ENCODE measurements at regions not wholly inside any gene's neighbourhood (a gene's known extent, or its start where the extent isn't known, plus 50 kb on each side); places are given as distances from the start of the nearest gene placed in this dataset.

GRCh38 chr16:65876624-65877023, 489.9 kb upstream of the CDH5 start:
- DNase-seq, result no peak

- DNase-seq, result no peak
These were observed 490.5 kb upstream of the CDH5 start for GRCh38 chr16:65876056-65876408.

DNA sequence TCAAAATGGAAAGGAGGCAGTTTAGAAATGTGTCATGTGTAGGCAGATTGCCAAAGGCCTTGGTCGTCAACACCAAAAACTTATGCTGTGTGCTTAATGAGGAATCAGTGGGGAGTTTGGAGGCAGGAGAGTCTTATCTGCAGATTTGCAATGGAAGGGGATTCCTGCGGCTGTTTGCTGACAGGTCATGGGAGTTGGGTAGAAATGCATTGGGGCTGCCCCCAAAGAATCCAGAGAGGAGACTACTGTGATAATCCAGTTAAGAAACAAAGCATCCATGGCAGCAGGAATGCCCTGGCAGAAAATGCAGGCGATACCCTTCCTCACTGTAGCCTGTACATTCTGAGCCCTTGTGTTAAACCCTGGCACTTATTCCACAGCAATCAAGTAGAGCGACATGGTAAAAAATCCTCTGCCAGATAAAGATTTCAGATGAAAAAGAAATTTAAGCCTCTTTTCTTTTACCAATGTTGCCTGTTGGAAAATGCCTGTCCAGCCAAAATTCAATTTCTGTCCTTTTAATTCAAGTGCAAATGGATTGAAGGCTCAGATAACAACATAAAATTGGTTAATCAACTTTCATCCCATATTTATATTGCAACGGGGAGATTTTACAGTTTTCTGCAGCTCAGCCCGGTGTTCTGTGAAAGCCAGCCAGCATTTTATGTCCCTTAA, 491.0 kb upstream of the CDH5 start:
- no peak for DNase-seq

GRCh38 chr16:65869261-65869660, 497.2 kb upstream of the CDH5 start:
- no peak for DNase-seq

DNA sequence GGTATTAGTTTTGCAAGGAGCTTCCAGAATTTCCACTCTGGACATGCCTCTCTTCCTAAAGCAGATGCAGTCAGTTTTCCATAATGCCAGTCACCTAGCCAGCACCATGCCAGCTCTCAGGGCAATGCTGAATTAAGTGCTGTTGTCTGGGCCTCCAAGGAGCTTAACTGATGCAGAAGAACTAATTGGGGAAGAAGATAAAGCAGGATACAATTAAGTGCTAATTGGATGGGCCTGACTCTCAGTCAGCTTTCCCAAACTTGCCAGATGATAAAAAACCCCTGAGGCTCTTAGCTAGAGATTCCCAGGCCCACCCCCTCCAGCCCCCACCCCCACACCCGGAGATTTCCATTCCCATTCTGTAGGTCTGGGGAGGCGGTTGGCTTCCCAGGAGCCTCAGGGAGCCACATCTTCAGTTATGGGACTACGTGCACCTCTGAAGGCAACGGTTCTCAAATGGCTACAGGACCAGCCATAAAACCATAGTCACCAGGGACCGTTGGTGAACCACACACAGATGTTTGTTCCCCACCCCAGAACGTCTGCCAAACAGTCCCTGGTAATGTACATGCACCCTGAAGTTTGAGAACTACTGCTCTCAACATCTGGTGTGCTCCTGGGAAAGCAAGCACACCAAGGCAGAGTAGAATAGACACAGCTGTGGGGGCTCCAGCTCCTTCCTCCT, 499.1 kb upstream of the CDH5 start:
- no peak for DNase-seq

GRCh38 chr16:65863236-65863635, 503.3 kb upstream of the CDH5 start:
- no peak for DNase-seq

- no peak for DNase-seq
These were observed 505.3 kb upstream of the CDH5 start for GRCh38 chr16:65861131-65861731.

- DNase-seq, result no peak
These were observed 511.0 kb upstream of the CDH5 start for GRCh38 chr16:65855171-65856145.

GRCh38 chr16:65846210-65846602, 520.3 kb upstream of the CDH5 start:
- DNase-seq, result no peak

- DNase-seq, result no peak
These were observed 520.9 kb upstream of the CDH5 start for GRCh38 chr16:65845466-65846209.

- DNase-seq, result no peak
These were observed 522.5 kb upstream of the CDH5 start for GRCh38 chr16:65843941-65844340.

DNA sequence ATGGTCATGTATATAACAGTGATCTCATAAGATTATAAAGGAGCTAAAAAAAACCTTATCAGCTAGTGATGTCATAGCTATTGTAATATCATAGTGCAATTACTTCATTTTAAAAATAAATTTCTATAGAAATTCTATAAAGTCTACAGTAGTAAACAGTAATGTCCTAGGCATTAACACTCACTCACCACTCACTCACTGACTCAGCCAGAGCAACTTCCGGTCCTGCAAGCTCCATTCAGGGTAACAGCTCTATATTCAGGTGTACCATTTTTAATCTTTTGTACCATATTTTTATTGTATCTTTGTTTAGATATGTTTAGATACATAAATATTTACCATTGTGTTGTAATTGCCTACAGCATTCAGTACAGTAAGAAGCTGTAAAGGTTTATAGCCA, 524.4 kb upstream of the CDH5 start:
- no peak for DNase-seq

GRCh38 chr16:65838001-65838400, 528.5 kb upstream of the CDH5 start:
- no peak for DNase-seq

GRCh38 chr16:65837464-65837863, 529.0 kb upstream of the CDH5 start:
- no peak for DNase-seq

- no peak for DNase-seq
These were observed 531.8 kb upstream of the CDH5 start for GRCh38 chr16:65834688-65835087.

GRCh38 chr16:65833171-65833871, 533.2 kb upstream of the CDH5 start:
- DNase-seq, result no peak

GRCh38 chr16:65832679-65833078, 533.8 kb upstream of the CDH5 start:
- no peak for DNase-seq

- no peak for DNase-seq
These were observed 534.4 kb upstream of the CDH5 start for GRCh38 chr16:65831903-65832666.

DNA sequence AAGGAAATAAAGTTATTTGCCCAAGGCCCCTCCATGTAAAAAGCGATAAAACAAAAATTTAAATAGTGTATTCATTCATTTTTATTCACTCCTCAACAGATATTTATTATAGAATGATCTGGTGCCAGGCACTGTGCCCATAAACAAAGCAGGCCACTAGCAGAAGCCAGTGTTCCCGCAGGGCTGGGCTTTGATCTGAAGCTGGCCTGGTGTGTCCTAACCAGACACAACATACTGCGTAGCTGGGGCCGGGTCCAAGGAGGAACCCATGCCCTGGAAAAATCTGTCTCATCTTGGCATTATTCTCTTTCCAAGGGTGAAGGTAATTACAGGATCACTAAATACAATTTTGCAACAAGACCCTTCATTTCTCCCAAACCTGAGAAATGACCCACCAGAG, 537.4 kb upstream of the CDH5 start:
- no peak for DNase-seq

GRCh38 chr16:65828296-65828695, 538.2 kb upstream of the CDH5 start:
- DNase-seq, result no peak

DNA sequence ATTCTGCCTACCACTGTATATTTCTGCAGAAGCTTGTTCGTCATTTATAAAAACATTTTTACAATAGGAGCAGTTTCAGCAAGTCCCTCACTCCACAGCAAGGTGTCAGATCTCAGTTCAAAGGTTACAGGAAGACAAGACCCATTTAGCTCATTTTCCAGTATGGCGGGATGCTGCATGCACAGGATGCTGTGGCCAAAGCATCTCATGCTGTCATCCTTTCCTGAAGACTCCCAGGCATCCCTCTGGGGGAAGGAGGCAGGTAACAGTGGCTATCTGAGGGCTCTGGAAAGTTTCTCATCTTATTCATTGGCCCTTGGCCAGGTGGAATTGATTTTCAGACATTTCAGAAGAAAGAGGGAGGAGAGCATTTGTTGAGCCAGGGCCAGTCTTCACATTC, 539.3 kb upstream of the CDH5 start:
- no peak for DNase-seq
